ENCODE measurements at regions not wholly inside any gene's neighbourhood (a gene's known extent, or its start where the extent isn't known, plus 50 kb on each side); places are given as distances from the start of the nearest gene placed in this dataset.
"Not testable (repeated sequence)": the region's sequence is repeated elsewhere in the genome, so short reads cannot be mapped to it uniquely, and the experiment has no call there.

DNA sequence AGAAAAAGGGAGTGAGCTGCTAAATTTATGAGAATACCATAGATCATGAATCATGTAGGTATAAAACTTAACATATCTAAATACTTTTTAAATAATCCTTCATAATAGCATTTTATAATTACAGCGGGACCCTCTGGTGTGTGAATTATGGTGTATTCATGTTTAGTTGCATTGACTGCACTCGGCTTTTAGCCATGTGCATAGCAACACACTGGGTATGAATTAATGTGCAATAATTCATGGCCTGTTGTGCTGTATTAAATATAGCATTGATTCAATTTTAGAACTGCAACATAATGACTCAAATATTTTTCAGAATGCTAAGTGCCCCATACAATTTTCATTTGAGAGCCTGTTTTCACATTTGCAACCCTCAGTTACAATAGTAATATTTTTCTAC is 249.6 kb upstream of the G2E3 start:
- DNase-seq (ENCODE audit: low spot score), result no peak

DNA sequence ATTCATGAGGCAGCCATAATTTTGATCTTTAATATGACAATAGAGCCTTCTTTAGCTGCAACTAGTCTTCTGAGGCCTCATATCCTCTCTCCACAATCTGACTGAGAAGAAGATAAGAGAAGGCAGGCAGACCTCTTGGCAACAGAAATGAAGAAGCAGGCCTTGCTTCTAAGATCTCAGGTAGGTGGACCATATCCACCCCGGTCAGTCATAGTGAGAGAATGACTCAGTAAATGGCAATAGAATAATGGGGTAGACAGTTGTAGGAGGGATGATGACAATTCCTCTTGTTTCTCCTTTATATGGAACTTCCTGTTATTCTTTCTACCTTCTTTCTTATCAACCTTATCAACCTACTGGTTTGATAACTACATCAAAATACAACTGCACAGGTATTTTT is 246.7 kb upstream of the G2E3 start:
- DNase-seq (ENCODE audit: low spot score), result no peak

DNA sequence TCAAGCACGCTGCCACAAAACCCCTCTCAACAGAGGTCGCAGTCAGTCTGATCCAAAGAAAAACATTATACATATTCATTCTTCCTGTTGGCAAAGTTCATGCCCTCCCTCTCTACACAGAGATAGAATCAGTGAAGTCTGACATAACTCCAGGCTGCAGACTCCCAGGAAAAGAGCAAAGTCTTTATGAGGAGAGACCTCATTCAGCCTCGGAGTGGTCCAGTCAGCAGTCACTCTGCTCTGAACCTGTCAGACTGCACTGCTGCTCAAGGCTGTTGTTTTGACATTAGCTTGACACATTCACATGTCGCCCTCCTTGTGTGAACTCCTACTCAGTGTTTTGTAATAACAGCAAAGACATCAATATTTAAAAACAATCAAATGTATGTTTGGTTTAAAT is 241.2 kb upstream of the G2E3 start:
- DNase-seq (ENCODE audit: low spot score), result no peak

DNA sequence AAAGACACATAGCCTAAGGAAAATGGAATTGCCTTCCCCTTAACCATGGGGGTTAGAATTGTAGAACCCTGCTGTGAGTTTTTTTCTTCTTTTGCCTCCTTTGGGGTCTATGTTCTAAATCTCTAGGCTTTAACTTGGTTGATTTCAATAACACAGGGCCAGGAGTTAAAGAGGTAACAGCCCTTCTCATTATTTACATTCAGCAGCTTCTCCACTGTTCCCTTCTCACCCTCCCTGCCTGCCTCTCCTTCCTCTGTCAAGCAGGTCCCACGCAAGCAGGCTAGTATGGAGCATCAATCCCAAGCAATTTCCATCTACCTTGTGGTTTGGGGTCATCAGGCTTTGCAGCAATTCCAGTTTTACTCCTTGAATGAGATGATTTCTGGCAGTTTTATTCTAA is 236.1 kb upstream of the G2E3 start:
- no peak for DNase-seq (ENCODE audit: low spot score)

DNA sequence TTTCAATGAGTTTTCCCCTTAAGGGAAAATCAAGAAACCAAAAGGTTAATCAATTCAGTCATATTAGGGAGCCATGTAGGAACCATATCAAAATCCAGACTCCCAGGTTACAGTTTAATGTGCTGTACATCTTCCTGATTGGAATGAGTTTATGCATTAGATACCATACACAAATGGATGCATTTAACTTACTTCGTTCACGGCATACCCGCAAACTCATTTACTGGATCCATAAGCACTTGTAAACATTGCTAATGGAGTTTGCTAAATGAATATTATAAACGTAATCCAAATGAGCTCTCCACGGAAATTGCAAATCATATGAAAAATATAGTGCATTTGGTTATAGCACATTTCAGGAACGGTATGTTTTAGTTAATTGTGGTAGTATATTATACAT is 228.9 kb upstream of the G2E3 start:
- no peak for DNase-seq (ENCODE audit: low spot score)

DNA sequence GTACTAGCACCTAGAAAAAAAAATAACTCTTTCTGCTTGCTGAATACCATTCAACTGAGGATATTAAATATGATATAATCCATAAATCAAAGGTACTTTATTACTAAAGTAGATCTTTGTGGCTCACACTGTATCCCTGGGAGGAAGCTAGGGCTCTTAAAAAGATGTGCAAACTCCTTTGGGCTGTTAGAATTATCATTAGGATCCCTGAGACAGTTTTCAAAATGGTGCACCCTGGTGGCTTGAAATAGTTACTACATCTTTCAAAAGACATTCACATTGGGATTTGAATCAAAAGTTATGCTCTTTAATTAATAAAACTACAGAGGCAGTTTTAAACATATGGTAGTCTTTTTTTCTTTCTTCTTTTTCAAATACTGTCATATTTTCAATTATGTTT is 228.5 kb upstream of the G2E3 start:
- DNase-seq (ENCODE audit: low spot score), result no peak

DNA sequence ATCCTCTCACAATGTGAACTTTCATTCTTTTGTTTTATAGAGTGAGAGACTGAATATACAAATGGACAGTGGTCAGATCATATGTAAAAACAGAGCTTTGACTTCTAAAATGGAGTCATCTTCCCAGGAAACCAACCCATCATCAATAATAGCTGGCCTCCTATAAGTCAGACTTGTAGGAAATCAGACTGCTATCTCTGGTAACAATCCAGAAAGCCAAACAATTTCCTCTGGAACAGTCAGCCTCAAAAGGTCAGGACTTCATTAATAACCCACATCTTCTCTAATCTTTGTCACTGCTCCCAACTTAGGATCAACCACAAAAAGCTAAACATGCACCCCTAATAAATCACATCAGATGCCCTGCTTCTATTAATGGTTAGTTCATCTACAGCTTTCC is 227.9 kb upstream of the G2E3 start:
- DNase-seq (ENCODE audit: low spot score), result no peak

DNA sequence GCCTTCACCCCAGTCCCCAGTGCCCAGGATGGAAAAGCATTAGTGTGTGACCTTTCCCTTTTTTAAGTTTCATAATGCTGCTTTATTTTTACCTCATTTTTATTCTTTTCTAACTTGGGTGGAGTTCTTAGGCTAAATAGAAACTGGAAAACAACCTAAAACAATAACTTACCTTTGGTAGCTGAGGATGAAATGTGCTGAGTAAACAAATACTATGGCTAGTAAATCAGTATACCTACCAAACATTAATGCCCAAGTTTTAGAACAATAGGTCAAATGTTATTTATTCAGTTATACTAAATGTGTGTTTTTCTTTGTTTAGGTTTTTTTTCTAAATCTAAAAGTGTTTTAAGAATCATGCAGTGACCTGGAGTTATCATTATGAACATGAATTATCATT is 226.6 kb upstream of the G2E3 start:
- DNase-seq (ENCODE audit: low spot score), result no peak

DNA sequence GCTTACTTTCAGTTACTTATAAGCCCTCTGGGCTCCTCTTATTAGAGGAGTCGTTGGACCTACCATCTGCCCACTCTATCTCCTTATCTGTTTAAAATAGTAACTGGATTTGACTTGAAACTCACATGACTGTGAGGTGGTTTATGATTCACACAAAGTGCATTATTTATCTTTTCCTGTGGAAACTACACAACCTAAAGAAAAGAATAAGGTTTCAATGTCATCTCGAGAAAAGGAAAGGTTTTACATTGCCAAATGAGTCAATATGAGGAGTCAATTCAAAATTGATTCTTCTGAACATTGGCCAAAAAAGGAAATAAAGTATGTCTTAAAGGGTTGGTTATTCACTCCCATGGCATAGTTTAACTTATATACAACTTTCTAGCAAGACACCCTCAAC is 225.0 kb upstream of the G2E3 start:
- no peak for DNase-seq (ENCODE audit: low spot score)

DNA sequence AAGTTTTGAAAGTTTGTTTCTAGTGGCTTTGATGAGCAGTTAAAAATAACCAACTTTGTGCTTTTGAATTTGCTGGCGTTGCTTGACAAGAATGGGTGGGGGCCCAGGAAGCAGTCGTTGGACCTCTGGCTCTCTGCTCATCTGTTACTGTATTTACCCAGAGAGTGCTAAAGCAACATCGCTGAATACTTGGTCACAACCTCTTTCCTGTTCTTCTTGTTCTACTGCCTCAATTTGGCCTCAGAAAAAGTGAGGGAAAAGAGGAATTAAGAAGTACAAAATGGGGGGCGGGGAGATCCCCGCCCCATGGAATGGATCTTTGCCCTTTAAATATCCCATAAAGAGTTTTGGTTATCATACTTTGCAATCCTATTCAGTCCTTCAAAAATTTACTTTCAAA is 221.5 kb upstream of the G2E3 start:
- DNase-seq (ENCODE audit: low spot score), result no peak

DNA sequence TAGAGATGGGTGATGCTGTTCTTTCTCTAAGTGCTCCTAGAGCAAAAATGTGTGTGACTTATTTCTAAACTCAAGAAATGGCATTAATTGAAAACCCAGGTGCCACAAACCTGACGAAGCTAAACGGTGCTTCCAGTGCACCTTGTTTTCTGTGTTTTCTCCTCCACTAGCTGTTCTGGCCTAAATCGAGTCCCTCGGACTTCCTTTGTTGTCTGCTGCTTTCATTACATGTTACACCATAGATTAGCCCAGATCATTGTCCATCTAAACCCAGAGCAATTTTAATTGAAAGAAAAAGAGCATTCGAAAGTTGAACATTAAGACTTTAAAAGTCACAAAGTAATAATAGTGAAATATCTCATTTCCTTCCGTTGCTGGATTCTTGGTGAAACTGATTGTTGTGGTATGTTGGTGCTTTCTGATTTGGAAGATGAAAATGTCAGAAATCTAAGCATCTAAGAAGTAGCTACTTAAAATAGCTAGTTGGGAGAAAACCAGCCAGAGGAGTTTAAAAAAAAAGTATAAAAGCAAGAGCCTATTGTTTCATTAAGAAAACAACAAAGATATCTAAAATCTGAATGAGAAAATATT is 219.6 kb upstream of the G2E3 start:
- no peak for DNase-seq (ENCODE audit: low spot score)

DNA sequence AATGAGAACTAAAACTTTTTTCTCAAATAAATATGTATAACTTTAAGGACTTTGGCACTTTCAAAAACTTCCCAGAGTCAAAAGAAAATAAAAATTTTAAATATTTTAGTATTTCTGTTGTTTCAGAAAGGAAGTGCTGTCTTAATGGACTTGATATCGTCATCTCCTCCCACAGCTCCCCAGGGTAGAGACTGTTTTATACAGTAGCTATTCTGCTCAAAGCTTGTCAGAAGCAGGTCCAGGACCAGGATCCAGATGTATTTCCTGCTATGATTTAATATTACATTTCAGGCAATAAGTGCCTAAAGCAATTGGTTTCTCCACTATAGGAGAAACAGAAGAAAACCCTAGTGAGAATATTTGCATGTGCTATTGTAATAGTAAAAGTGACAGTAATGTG is 218.5 kb upstream of the G2E3 start:
- DNase-seq (ENCODE audit: low spot score), result no peak

DNA sequence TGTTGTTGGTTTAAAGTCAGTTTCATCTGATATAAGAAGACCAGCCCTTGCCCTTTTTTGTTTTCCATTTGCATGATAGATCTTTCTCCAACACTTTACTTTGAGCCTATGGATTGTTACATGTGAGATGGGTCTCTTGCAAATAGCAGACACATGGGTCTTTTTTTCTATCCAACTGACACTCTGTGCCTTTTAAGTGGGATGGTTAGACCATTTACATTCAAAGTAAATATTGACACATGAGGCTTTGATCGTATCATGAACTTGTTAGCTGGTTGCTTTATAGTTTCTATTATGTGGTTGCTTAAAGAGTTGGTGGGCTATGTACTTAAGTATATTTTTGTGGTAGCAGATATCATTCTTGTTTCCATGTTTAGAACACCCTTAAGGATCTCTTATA is 213.4 kb upstream of the G2E3 start:
- DNase-seq (ENCODE audit: low spot score), result no peak

DNA sequence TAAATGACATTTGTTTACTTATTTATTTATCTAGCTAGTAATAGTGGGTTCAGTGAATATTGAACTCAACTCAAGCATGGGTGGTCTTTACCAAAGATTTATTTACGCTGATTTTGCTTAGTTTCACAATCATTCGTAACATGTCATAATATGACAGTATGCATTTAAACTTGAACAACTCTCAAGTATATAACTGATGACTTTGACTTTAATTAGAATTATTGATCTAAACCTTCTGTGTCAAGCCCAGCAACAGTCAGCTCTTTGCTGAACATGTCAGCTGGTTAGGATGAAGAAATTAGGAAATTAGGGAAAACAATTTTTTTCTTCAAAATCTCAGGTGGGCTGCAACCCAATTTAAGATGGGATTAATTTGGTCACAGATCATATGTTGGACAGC is 210.5 kb upstream of the G2E3 start:
- DNase-seq (ENCODE audit: low spot score), result no peak

DNA sequence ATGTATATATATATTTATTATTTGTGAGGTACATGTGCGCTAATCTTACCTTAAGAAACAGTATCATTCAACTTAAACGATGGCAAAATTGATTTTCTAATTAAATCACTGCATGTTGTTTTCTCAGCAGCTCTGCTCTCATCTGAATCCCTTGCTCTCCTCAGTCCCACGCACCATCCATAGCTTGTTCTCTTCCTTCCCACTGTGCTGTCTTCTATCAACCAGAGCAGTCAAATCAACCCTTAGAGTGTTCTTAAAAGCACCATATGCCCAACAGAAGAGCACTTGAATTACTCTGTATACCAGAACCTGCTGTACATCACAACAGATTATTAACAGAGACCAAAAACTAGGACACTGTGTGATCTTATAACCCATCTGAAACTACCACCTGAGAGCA is 209.4 kb upstream of the G2E3 start:
- DNase-seq (ENCODE audit: low spot score), result no peak

DNA sequence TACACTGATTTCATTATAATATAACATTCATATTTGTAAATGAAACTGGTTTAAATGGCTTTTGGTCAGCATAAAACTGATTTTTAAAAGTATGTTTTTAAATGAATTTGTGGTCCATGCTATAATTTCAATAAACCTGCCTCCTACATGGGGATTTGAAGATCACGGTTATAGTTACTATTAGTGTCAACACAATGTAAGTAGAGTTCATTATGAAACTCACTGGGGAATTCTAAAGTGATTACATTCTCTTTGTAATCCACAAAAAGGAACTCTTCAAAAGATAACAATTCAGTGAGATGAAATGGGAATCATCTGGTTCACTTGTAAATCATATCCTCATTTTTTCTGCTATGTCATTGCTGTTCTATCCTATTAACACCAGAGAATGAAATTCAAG is 204.5 kb upstream of the G2E3 start:
- DNase-seq (ENCODE audit: low spot score), result no peak

DNA sequence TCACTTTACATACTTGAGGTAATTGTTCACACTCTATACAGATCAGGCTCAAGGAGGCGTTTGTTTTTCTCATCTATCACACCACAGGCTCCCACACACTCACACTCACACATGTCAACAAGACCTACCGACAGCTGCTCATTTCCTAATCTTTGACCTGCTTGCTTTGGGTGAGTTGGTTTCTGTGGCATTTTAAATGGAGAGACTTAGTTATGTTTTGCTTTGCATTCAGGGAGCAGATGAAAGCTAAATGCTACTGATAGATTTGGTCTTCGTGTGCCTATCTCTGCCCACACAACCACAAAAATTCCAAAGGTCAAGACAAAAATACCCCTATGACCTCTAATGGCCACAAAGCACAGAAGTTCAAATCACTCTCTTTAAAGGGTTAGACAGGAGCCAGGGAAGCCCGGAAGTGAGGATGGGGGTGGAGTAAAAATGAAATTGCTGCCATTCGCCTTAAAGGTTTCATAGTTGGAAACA is 203.5 kb upstream of the G2E3 start:
- no peak for DNase-seq (ENCODE audit: low spot score)

DNA sequence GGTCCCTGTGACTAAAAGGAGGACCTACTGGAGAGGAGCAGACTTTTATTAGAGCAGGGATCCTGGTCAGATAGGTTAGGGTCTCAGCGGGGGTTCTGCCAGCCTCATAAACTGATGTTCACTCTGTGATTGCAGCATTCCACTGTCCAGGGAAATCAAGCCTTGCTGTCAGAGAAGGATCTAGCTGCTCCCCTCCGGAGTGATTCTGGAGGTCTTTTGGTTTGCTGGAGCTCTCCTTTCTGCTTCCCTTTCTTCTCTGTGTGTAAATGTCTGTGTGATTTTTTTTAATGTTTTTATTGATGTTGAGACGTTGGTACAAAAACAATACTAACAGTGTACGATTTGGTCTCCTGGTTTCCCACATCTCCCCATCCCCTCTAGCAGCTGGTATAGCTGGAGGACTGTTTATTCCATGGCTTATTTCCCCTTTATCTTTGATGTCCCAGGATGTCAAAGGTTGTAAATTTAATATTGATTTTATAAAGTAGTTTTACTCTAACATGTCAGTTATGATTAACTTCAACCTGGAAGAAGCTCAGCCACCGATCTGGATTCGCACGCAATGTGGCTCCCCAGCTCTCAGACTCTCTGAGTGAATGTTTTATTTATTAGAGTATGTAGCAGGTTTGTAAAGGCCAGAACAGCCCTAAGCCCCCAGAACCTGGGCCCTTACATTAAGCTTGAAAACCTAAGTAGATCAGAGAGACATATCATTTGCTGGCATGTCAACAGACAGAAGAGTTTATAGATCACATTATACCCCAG is 202.3 kb upstream of the G2E3 start:
- DNase-seq (ENCODE audit: low spot score), result no peak

DNA sequence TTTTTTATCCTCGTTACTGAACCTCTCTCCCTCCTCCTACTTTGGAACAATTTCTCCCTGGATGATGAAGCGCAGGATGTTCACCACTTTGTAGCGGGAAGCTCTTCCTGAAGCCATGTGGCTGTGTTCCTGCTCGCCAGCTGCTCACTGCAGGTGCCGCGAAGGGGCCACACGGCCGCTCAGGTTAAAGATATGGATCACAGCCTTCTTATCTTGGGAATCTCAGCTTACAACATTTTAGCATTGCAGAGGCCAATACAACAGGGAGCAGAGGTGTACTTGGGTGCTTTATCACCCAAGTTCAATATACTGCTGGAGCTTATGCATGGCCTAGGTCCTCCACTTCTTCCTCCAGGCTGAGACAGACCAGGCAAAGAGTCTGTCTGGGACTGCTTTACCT is 201.2 kb upstream of the G2E3 start:
- DNase-seq (ENCODE audit: low spot score), result no peak

DNA sequence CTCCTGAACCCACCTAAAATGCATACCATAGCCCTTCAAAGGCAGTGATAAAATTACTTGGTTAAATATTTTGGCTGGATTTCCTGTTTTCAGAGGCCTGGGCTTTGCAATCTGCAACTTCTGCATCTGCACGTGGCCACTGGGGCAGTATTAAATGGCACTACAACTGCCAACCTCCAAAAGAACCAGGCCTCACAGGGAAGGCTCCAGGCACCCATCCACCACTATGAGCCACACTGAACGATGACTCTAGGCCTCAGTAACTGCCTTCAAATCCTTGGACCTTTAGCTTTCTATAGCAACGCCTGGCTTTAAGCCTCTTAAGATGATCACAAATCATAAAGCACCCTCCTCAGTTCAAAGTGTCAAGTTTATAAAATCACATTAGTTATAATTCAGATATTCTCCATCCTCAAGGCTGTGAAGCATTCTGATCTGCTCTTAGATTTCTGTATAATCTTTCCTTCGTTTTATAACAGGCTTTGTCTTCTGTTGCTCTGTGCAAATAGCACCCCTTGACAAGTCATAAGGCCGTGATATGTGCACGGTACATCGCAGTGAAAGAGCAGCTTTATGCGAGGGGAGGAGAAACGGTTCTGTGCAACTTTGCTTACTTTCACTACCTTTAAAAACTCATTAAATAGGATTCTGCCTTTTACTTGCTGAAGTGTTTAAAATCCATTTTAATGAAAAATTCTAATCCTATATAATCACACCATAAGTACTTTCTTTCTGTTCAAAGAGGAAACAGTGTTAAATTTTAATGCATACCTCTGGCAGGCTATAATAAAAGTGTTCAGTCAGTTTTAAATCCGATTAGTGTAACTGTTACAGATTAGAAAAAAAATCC is 196.4 kb upstream of the G2E3 start:
- no peak for DNase-seq (ENCODE audit: low spot score)

DNA sequence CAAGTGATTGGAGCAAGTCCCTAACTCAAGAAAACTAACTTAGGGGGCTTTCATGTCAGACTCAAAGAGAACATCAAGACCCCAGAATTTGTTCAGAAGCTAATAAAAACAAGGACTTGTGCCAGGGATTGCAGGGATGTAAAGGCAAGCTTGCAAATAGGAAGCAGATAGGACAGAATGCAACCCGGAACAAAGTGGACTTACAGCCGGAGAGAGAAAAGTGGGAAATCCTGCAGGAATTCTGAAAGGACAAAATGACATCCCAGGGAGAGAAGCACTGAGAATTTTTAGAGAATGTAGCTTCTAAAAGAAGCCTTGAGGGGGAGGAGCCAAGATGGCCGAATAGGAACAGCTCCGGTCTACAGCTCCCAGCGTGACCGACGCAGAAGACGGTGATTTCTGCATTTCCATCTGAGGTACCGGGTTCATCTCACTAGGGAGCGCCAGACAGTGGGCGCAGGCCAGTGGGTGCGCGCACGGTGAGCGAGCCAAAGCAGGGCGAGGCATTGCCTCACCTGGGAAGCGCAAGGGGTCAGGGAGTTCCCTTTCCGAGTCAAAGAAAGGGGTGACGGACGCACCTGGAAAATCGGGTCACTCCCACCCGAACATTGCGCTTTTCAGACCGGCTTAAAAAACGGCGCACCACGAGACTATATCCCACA is 195.6 kb upstream of the G2E3 start:
- not testable (repeated sequence) for DNase-seq (ENCODE audit: low spot score)

DNA sequence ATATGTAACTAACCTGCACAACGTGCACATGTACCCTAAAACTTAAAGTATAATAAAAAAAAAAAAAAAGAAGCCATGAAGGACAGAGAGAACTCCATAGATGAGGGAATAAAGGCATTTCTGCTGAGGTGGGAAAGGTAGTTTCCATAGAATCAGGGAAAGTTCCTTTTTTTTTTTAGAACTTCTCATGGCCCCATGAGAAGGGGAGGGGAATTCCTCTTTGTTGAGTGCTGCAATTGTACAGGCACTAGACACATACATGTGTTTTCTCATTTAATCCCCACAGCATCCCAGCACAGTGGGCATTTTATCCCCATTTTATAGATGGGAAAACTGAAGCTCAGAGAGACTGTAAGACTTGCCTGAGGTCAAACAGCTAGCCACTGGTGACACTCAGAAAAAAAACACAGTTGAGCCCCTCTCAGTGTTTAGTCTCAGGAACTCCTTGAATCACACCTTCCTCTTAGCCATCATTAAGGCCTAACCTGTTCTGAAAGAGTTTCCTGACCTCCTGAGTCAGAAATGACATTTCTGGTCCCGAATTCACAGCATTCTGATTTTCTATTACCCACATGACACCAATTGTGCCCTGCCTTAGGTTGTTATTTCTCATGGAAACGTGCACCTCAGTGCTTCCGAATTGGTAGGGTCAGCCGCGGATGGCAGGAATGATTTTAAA is 189.3 kb upstream of the G2E3 start:
- no peak for DNase-seq (ENCODE audit: low spot score)

Measured in pons (tissue), 1 donor.